ENCODE measurements at regions not wholly inside any gene's neighbourhood (a gene's known extent, or its start where the extent isn't known, plus 50 kb on each side); places are given as distances from the start of the nearest gene placed in this dataset.

- TF ChIP-seq CTCF (IDR thresholded peaks at IDR 0.05; ENCODE audit: low read depth, low read length): no peak
- no peak for TF ChIP-seq POLR2A (IDR thresholded peaks at IDR 0.05; ENCODE audit: extremely low read depth, insufficient read length)
- no peak for TF ChIP-seq MAX (IDR thresholded peaks at IDR 0.05; ENCODE audit: low read depth, low read length)
These were observed 62.2 kb upstream of the L3MBTL4 start for GRCh38 chr18:6476880-6477279.
